Thoracic aorta (tissue), 2 donors: ENCODE measurements at regions not wholly inside any gene's neighbourhood (a gene's known extent, or its start where the extent isn't known, plus 50 kb on each side); places are given as distances from the start of the nearest gene placed in this dataset.

Experiments
- ATAC-seq: fragments of 150-250 bp; one replicate; pipeline ENCODE4 v1.8.0; 2017; ENCODE audit warnings: low read depth; ENCODE audit not compliant: insufficient number of reproducible peaks, low FRiP score
- DNase-seq: peaks from one replicate; pipeline ENCODE4 v3.0.0-alpha.2; 2020; ENCODE audit warnings: low spot score
- H3K27ac ChIP-seq, 2 donors: fragments of 200-600 bp; sonication (generic); 1 replicate in 1 of 2; 2 replicates in 1 of 2; pipeline ENCODE4 v1.5.1; 2016; ENCODE audit warnings: mild to moderate bottlenecking in 2 of 2, moderate library complexity in 2 of 2
- H3K27me3 ChIP-seq: fragments of 200-600 bp; sonication (generic); replicated peaks from 2 replicates; pipeline ENCODE4 v1.6.0; 2016; ENCODE audit warnings: mild to moderate bottlenecking; ENCODE audit not compliant: insufficient read depth
- H3K36me3 ChIP-seq: fragments of 200-600 bp; sonication (generic); one replicate; pipeline ENCODE4 v1.5.1; 2016
- H3K4me1 ChIP-seq, 2 donors: fragments of 200-600 bp; sonication (generic); 1 replicate in 1 of 2; 2 replicates in 1 of 2; pipeline versions ENCODE4 v1.5.1 to v1.6.0; 2016; ENCODE audit warnings: low read depth in 2 of 2, mild to moderate bottlenecking in 1 of 2; ENCODE audit not compliant: control insufficient read depth in 1 of 2
- H3K4me3 ChIP-seq: fragments of 200-600 bp; sonication (generic); 2 replicates; pipeline ENCODE4 v1.5.1; 2016; ENCODE audit warnings: mild to moderate bottlenecking
- H3K9me3 ChIP-seq: fragments of 200-600 bp; sonication (generic); 2 replicates; pipeline ENCODE4 v1.5.1; 2016
- TF ChIP-seq, protein P1 (sequence below): fragments of 200-600 bp; sonication (generic); IDR thresholded peaks from one replicate; pipeline ENCODE4 v1.5.1; 2019; ENCODE audit warnings: antibody characterized with exemption

DNA sequence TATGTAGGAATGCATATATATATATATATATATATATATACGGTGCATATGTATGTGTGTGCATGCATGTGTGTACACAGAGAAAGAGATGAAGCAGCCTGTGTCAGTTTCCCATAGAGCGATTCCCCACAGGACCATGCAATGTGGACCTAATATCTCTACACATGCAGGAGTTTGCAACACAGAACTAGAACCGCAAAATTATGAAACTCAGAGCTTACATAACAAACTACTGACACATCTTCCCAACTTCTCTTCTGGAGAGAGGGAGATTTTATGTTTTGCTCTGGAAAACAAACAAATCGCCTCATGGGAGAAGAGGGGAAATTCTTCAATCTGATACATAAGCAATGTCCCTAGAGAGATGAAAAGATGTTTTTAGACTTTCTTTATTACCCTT is 377.2 kb downstream of the LRATD1 start:
- H3K4me3 ChIP-seq = no peak overlapping the region
- no peaks in the 10 kb centered on the region for H3K36me3 ChIP-seq
- no peak overlapping the region for H3K27ac ChIP-seq
- peaks cover 2% of the 10 kb centered on the region for H3K9me3 ChIP-seq
- DNase-seq = no peak
- TF ChIP-seq, protein P1, sequence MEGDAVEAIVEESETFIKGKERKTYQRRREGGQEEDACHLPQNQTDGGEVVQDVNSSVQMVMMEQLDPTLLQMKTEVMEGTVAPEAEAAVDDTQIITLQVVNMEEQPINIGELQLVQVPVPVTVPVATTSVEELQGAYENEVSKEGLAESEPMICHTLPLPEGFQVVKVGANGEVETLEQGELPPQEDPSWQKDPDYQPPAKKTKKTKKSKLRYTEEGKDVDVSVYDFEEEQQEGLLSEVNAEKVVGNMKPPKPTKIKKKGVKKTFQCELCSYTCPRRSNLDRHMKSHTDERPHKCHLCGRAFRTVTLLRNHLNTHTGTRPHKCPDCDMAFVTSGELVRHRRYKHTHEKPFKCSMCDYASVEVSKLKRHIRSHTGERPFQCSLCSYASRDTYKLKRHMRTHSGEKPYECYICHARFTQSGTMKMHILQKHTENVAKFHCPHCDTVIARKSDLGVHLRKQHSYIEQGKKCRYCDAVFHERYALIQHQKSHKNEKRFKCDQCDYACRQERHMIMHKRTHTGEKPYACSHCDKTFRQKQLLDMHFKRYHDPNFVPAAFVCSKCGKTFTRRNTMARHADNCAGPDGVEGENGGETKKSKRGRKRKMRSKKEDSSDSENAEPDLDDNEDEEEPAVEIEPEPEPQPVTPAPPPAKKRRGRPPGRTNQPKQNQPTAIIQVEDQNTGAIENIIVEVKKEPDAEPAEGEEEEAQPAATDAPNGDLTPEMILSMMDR = no peak
- no peaks in the 10 kb centered on the region for H3K27me3 ChIP-seq
- no peak for ATAC-seq
- no peaks in the 10 kb centered on the region for H3K4me1 ChIP-seq

DNA sequence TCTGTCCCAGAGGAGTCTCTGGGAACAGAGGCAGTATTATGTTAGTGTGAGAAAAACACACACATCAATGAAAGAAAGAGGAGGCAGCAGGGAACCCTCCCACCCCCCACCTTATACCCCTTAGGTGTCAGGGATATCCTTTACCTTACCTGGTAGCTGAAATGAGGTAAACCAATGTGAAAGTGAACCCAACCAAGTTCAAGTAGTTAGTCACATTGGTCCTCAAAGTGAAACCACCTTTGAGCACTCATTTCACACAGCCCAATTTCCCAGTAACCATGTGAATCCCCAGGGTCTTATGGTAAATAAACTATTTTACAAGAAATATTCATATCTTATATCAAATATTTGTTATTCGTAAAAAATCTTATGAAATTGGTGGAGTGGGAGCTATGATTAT is 377.8 kb downstream of the LRATD1 start:
- Histone ChIP-seq H3K27me3 (no peaks in the 10 kb centered on the region), H3K27ac (no peak overlapping the region), H3K4me1 (no peaks in the 10 kb centered on the region), H3K4me3 (no peak overlapping the region), H3K36me3 (no peaks in the 10 kb centered on the region), H3K9me3 (peaks cover 2% of the 10 kb centered on the region)
- no peak for DNase-seq
- no peak for ATAC-seq
- TF ChIP-seq, protein P1 = no peak

DNA sequence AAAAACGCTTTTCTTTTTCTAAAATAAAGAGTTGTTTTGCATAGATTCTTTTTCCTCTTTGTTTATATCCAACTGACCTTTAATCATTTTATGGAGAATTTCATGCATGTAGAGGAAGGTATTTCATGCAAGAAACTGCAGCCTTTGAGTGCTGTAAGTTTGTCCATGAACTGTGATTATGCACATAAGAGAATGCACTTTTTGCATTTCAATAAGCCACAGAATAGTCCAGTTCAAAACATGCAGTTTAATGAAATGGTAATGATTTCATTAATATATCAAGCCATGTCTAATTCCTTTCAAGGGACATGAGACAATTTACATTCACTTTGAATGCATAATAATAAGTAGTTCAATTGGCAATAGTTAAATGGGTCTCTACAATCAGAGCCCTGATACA is 386.3 kb downstream of the LRATD1 start:
- H3K27me3 ChIP-seq = no peaks in the 10 kb centered on the region
- no peaks in the 10 kb centered on the region for H3K9me3 ChIP-seq
- H3K4me1 ChIP-seq = no peaks in the 10 kb centered on the region
- no peak overlapping the region for H3K4me3 ChIP-seq
- H3K36me3 ChIP-seq = no peaks in the 10 kb centered on the region
- DNase-seq (no peak), ATAC-seq (no peak)
- H3K27ac ChIP-seq = no peak overlapping the region
- TF ChIP-seq, protein P1 = no peak

DNA sequence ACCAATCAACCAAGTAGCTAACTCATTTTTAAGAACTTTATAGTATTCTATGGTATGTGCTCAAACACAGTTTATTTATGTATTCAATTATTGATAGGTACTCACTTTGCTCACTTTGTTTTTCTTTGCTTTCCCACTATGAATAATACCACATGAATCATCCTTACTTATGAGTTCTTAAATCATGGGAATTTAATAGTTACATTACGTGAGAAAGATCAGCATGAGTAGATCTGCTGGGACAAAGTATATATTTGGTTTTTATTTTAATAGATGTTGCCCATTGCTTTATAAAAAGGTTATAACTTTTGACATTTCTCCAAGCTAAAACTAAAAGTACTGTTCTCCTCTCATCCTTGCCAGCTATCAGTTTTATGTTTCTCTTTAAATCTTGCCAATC is 390.7 kb downstream of the LRATD1 start:
- Histone ChIP-seq H3K4me1 (no peaks in the 10 kb centered on the region), H3K36me3 (no peaks in the 10 kb centered on the region), H3K27me3 (no peaks in the 10 kb centered on the region), H3K9me3 (no peaks in the 10 kb centered on the region), H3K27ac (no peak overlapping the region), H3K4me3 (no peak overlapping the region)
- TF ChIP-seq, protein P1 = no peak
- ATAC-seq (no peak), DNase-seq (no peak)

DNA sequence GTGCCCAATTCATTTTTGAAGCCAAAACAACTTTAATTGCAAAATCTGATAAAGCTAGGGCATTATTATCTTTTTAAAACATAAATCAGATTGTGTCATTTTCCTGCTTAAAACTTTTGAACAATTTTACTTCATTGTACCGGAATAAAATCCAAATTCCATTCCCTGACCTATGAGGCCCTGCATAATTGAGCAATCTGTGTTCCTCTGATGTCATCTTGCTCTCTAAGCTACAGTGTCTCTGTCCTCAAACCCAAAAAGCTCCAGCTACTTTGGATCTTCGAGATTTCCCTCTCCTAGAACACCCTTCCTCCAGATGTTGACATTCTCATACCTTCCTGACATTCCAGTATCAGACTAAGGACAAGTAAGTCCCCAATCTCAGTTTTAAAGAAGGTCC is 395.9 kb downstream of the LRATD1 start:
- H3K27me3 ChIP-seq = no peaks in the 10 kb centered on the region
- no peaks in the 10 kb centered on the region for H3K9me3 ChIP-seq
- TF ChIP-seq, protein P1 = no peak
- H3K4me1 ChIP-seq = no peaks in the 10 kb centered on the region
- DNase-seq (no peak), ATAC-seq (no peak)
- no peak overlapping the region for H3K4me3 ChIP-seq
- H3K27ac ChIP-seq = no peak overlapping the region
- no peaks in the 10 kb centered on the region for H3K36me3 ChIP-seq
